Effector memory CD4-positive, alpha-beta T cell (primary cell): ENCODE measurements at regions not wholly inside any gene's neighbourhood (a gene's known extent, or its start where the extent isn't known, plus 50 kb on each side); places are given as distances from the start of the nearest gene placed in this dataset.

Experiments
- DNase-seq, 3 donors: peaks; one replicate each; pipeline ENCODE4 v3.0.0-alpha.2; 2020
- H3K27ac ChIP-seq: 2 replicates; pipeline ENCODE4 v1.7.0; 2013; ENCODE audit warnings: mild to moderate bottlenecking, low read length, moderate library complexity; ENCODE audit not compliant: insufficient read depth, poor library complexity, severe bottlenecking
- H3K27me3 ChIP-seq: replicated peaks from 2 replicates; pipeline ENCODE4 v1.7.0; 2013; ENCODE audit warnings: mild to moderate bottlenecking, low read length; ENCODE audit not compliant: insufficient read depth, control insufficient read depth, poor library complexity, severe bottlenecking
- H3K36me3 ChIP-seq: 2 replicates; pipeline ENCODE4 v1.7.0; 2013; ENCODE audit warnings: mild to moderate bottlenecking, low read length, moderate library complexity; ENCODE audit not compliant: control insufficient read depth, insufficient read depth
- H3K4me1 ChIP-seq: 2 replicates; pipeline ENCODE4 v1.7.0; 2013; ENCODE audit warnings: low read length, mild to moderate bottlenecking; ENCODE audit not compliant: control insufficient read depth, insufficient read depth, poor library complexity, severe bottlenecking
- H3K4me3 ChIP-seq: 2 replicates; pipeline ENCODE4 v1.7.0; 2013; ENCODE audit warnings: low read length, low read depth, mild to moderate bottlenecking; ENCODE audit not compliant: insufficient read depth, poor library complexity, severe bottlenecking
- H3K9me3 ChIP-seq: 2 replicates; pipeline ENCODE4 v1.7.0; 2013; ENCODE audit warnings: mild to moderate bottlenecking, low read length, moderate library complexity; ENCODE audit not compliant: control insufficient read depth

GRCh38 chr6:14995966-14996602 lies 249.8 kb upstream of the JARID2 start:
- no peak for DNase-seq
- Histone ChIP-seq H3K9me3 (no peaks in the 10 kb centered on the region), H3K27ac (no peak overlapping the region)

DNA sequence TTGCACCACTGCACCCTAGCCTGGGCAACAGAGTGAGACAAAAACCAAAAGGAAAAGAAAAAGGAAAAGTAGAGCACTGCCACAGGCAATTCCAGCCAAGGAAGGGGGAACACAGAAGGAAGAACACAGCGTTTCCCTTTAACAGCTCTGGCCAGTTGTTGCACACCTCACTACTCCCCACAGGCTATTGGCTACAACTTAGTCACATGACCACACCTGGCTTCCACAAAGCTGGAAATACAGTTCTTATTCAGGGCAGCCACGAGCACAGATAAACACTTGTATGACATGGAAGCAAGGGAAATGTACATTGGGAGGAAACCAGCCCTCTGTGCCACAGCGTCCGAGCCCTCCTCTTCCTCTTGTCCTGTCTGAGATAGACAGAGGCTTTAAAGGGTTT lies 249.0 kb upstream of the JARID2 start:
- Histone ChIP-seq H3K27ac (no peak overlapping the region), H3K9me3 (no peaks in the 10 kb centered on the region), H3K4me1 (no peaks in the 10 kb centered on the region), H3K27me3 (no peaks in the 10 kb centered on the region), H3K36me3 (no peaks in the 10 kb centered on the region), H3K4me3 (no peak overlapping the region)
- DNase-seq = no peak

More at GRCh38 chr6:14995966-14996602, 249.8 kb upstream of the JARID2 start:
- Histone ChIP-seq H3K36me3 (no peaks in the 10 kb centered on the region), H3K4me1 (no peaks in the 10 kb centered on the region), H3K27me3 (no peaks in the 10 kb centered on the region), H3K4me3 (no peak overlapping the region)

DNA sequence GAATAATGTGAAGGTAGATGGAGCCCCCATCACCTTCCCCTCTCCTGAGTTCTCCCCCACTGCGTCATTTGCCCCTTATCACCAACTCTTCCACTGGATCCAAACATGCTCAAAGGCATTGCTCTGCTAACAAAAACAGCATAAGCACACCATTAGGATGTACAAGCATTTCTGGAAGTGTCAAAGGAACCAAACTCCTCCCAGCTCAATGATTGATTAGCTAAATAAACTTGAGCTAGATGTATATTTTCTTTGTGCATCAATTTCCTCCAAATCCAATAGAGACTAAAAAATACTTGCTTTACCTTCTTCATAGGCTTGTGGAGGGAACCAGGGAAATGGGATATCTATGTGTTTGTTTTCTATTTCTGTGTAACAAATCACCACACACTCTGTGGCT lies 248.4 kb upstream of the JARID2 start:
- Histone ChIP-seq H3K27ac (no peak overlapping the region), H3K36me3 (no peaks in the 10 kb centered on the region), H3K4me1 (no peaks in the 10 kb centered on the region), H3K27me3 (no peaks in the 10 kb centered on the region), H3K9me3 (no peaks in the 10 kb centered on the region), H3K4me3 (no peak overlapping the region)
- no peak for DNase-seq

- DNase-seq = no peak
- no peak overlapping the region for H3K4me3 ChIP-seq
- no peaks in the 10 kb centered on the region for H3K9me3 ChIP-seq
- H3K36me3 ChIP-seq = no peaks in the 10 kb centered on the region
- H3K27ac ChIP-seq = no peak overlapping the region
- H3K4me1 ChIP-seq = no peaks in the 10 kb centered on the region
- no peaks in the 10 kb centered on the region for H3K27me3 ChIP-seq
Measured at GRCh38 chr6:14999106-14999505, 246.8 kb upstream of the JARID2 start.

GRCh38 chr6:15001326-15001910 lies 244.5 kb upstream of the JARID2 start:
- DNase-seq = no peak
- Histone ChIP-seq H3K27me3 (no peaks in the 10 kb centered on the region), H3K4me1 (no peaks in the 10 kb centered on the region), H3K4me3 (no peak overlapping the region), H3K36me3 (no peaks in the 10 kb centered on the region), H3K27ac (no peak overlapping the region), H3K9me3 (no peaks in the 10 kb centered on the region)

- no peaks in the 10 kb centered on the region for H3K36me3 ChIP-seq
- no peaks in the 10 kb centered on the region for H3K4me1 ChIP-seq
- no peak for DNase-seq
- no peak overlapping the region for H3K27ac ChIP-seq
- no peaks in the 10 kb centered on the region for H3K9me3 ChIP-seq
- H3K4me3 ChIP-seq = no peak overlapping the region
- no peaks in the 10 kb centered on the region for H3K27me3 ChIP-seq
Measured at GRCh38 chr6:15008269-15008668, 237.6 kb upstream of the JARID2 start.

GRCh38 chr6:15014958-15015357 lies 230.9 kb upstream of the JARID2 start:
- H3K9me3 ChIP-seq = no peaks in the 10 kb centered on the region
- no peak overlapping the region for H3K4me3 ChIP-seq
- no peak overlapping the region for H3K27ac ChIP-seq
- H3K27me3 ChIP-seq = no peaks in the 10 kb centered on the region
- no peaks in the 10 kb centered on the region for H3K36me3 ChIP-seq
- H3K4me1 ChIP-seq = no peaks in the 10 kb centered on the region
- no peak for DNase-seq

GRCh38 chr6:15016813-15017212 lies 229.1 kb upstream of the JARID2 start:
- Histone ChIP-seq H3K27me3 (no peaks in the 10 kb centered on the region), H3K4me3 (no peak overlapping the region), H3K4me1 (no peaks in the 10 kb centered on the region), H3K27ac (no peak overlapping the region), H3K9me3 (no peaks in the 10 kb centered on the region), H3K36me3 (no peaks in the 10 kb centered on the region)
- no peak for DNase-seq

- Histone ChIP-seq H3K4me3 (no peak overlapping the region), H3K27me3 (no peaks in the 10 kb centered on the region), H3K27ac (no peak overlapping the region), H3K36me3 (no peaks in the 10 kb centered on the region), H3K9me3 (no peaks in the 10 kb centered on the region), H3K4me1 (no peaks in the 10 kb centered on the region)
- DNase-seq = no peak
Measured at GRCh38 chr6:15017261-15017660, 228.6 kb upstream of the JARID2 start.

GRCh38 chr6:15017803-15018202 lies 228.1 kb upstream of the JARID2 start:
- no peak overlapping the region for H3K4me3 ChIP-seq
- H3K9me3 ChIP-seq = no peaks in the 10 kb centered on the region
- H3K27ac ChIP-seq = no peak overlapping the region
- no peak for DNase-seq
- no peaks in the 10 kb centered on the region for H3K27me3 ChIP-seq
- no peaks in the 10 kb centered on the region for H3K36me3 ChIP-seq
- no peaks in the 10 kb centered on the region for H3K4me1 ChIP-seq
